SK-N-SH (cell line): ENCODE measurements at regions not wholly inside any gene's neighbourhood (a gene's known extent, or its start where the extent isn't known, plus 50 kb on each side); places are given as distances from the start of the nearest gene placed in this dataset.

Source experiments
- CTCF ChIA-PET: fragments of 300-600, 350-600 bp; formaldehyde crosslinking; extraction: SDS; loops from one replicate; lab custom pipeline; 2021; lab: Yijun Ruan, JAX
- POLR2A ChIA-PET: fragments of 350-600 bp; sonication (Branson Sonifier 250); formaldehyde crosslinking; extraction: SDS; loops from one replicate; lab custom pipeline; 2020; ENCODE audit warnings: antibody characterized with exemption, inconsistent platforms; lab: Yijun Ruan, JAX
- DNase-seq: peaks from one replicate; pipeline ENCODE4 v3.0.0; 2012
- H2AFZ ChIP-seq: fragments of 200-600 bp; sonication (generic); 2 replicates; pipeline ENCODE4 v1.8.1; 2016; ENCODE audit warnings: antibody characterized with exemption, mild to moderate bottlenecking, low read depth
- H3F3A ChIP-seq: fragments of 200-600 bp; sonication (generic); replicated peaks from 2 replicates; pipeline ENCODE3; 2016; ENCODE audit warnings: antibody characterized with exemption, mild to moderate bottlenecking; ENCODE audit not compliant: insufficient read depth
- H3K27ac ChIP-seq, 2 experiments: fragments of 200-500 bp in 1 of 2; fragments of 200-600 bp in 1 of 2; sonication (Bioruptor generic) in 1 of 2; sonication (generic), shearing (Covaris generic) in 1 of 2; 2 replicates each; pipeline versions ENCODE4 v1.5.1 to v1.6.1; 2014 to 2016; ENCODE audit warnings: low read depth in 2 of 2, inconsistent platforms in 1 of 2, low read length in 1 of 2, mild to moderate bottlenecking in 1 of 2, mixed read lengths in 1 of 2
- H3K27me3 ChIP-seq: fragments of 200-600 bp; sonication (generic), shearing (Covaris generic); 2 replicates; pipeline ENCODE4 v1.6.1; 2016; ENCODE audit warnings: mixed run types; ENCODE audit not compliant: insufficient read depth
- H3K36me3 ChIP-seq, 2 experiments: fragments of 200-500 bp in 1 of 2; fragments of 200-600 bp in 1 of 2; sonication (Bioruptor generic) in 1 of 2; sonication (generic) in 1 of 2; replicated peaks in 1 of 2; 2 replicates each; pipeline versions ENCODE3 to v1.5.1; 2014 to 2016; ENCODE audit warnings: low read length in 1 of 2, mild to moderate bottlenecking in 1 of 2; ENCODE audit not compliant: insufficient read depth in 2 of 2, control insufficient read depth in 1 of 2
- H3K4me1 ChIP-seq, 2 experiments: fragments of 200-500 bp in 1 of 2; fragments of 200-600 bp in 1 of 2; sonication (Bioruptor generic) in 1 of 2; sonication (generic), shearing (Covaris generic) in 1 of 2; 2 replicates each; pipeline versions ENCODE4 v1.5.1 to v1.6.1; 2014 to 2016; ENCODE audit warnings: low read depth in 1 of 2, low read length in 1 of 2, mixed run types in 1 of 2; ENCODE audit not compliant: insufficient read depth in 2 of 2, control insufficient read depth in 1 of 2
- H3K4me2 ChIP-seq: fragments of 200-600 bp; sonication (generic), shearing (Covaris generic); 2 replicates; pipeline ENCODE4 v1.6.1; 2017; ENCODE audit warnings: mixed run types
- H3K4me3 ChIP-seq, 2 experiments: fragments of 200-500 bp in 1 of 2; fragments of 200-600 bp in 1 of 2; sonication (Bioruptor generic) in 1 of 2; sonication (generic), shearing (Covaris generic) in 1 of 2; 2 replicates each; pipeline versions ENCODE4 v1.5.1 to v1.8.1; 2014 to 2016; ENCODE audit warnings: low read depth in 2 of 2, inconsistent platforms in 1 of 2, low read length in 1 of 2, mild to moderate bottlenecking in 1 of 2, mixed read lengths in 1 of 2, moderate library complexity in 1 of 2
- H3K79me2 ChIP-seq: fragments of 200-600 bp; sonication (generic); 2 replicates; pipeline ENCODE4 v1.8.1; 2017; ENCODE audit warnings: mild to moderate bottlenecking; ENCODE audit not compliant: insufficient read depth
- H3K9ac ChIP-seq: fragments of 200-600 bp; sonication (generic); 2 replicates; pipeline ENCODE4 v1.6.1; 2017; ENCODE audit warnings: mixed run types
- H3K9me2 ChIP-seq: fragments of 200-600 bp; sonication (generic); 2 replicates; pipeline ENCODE4 v1.6.1; 2017; ENCODE audit warnings: mixed run types
- H3K9me3 ChIP-seq: fragments of 200-600 bp; sonication (generic); 2 replicates; pipeline ENCODE4 v1.6.1; 2017; ENCODE audit warnings: mixed run types, mild to moderate bottlenecking, moderate library complexity
- H4K20me1 ChIP-seq: fragments of 200-600 bp; sonication (generic); 2 replicates; pipeline ENCODE4 v1.6.1; 2017; ENCODE audit warnings: mild to moderate bottlenecking, mixed run types; ENCODE audit not compliant: insufficient read depth
- ELF1 ChIP-seq: IDR thresholded peaks from 2 replicates; pipeline ENCODE4 v1.4.0; 2012
- EP300 ChIP-seq, 2 experiments: IDR thresholded peaks; 2 replicates each; pipeline versions ENCODE4 v1.4.0 to v1.6.1; 2012; ENCODE audit warnings: borderline replicate concordance in 1 of 2, low read depth in 1 of 2, low read length in 1 of 2
- EZH2phosphoT487 ChIP-seq: fragments of 200-600 bp; sonication (generic); IDR thresholded peaks from 2 replicates; pipeline ENCODE4 v1.6.1; 2017; ENCODE audit warnings: low read depth, mixed run types, mild to moderate bottlenecking, antibody characterized with exemption, moderate library complexity, borderline replicate concordance
- GATA2 ChIP-seq: sonication (generic); formaldehyde crosslinking; IDR thresholded peaks from 2 replicates; pipeline ENCODE4 v1.5.0; 2020; ENCODE audit warnings: mild to moderate bottlenecking, missing genetic modification reagents
- MEF2A ChIP-seq: IDR thresholded peaks from 2 replicates; pipeline ENCODE4 v1.4.0; 2012; ENCODE audit warnings: low read depth, borderline replicate concordance
- MXI1 ChIP-seq: IDR thresholded peaks from 2 replicates; pipeline ENCODE4 v1.6.1; 2012; ENCODE audit warnings: mild to moderate bottlenecking, low read depth, low read length, improper control_type of control experiment
- NRF1 ChIP-seq: IDR thresholded peaks from 2 replicates; pipeline ENCODE4 v1.6.1; 2012; ENCODE audit warnings: low read depth, mild to moderate bottlenecking, low read length
- PBX3 ChIP-seq: IDR thresholded peaks from 2 replicates; pipeline ENCODE4; 2012
- RAD21 ChIP-seq: IDR thresholded peaks from 2 replicates; pipeline ENCODE4 v1.6.1; 2012; ENCODE audit warnings: mild to moderate bottlenecking, low read length
- RCOR1 ChIP-seq: fragments of 150-350 bp; IDR thresholded peaks from 2 replicates; pipeline ENCODE4 v1.6.1; 2017; ENCODE audit warnings: antibody characterized with exemption, low read length
- REST ChIP-seq: IDR thresholded peaks from 2 replicates; pipeline ENCODE4 v1.6.1; 2012; ENCODE audit warnings: mild to moderate bottlenecking, low read depth, low read length, moderate library complexity
- RXRA ChIP-seq: IDR thresholded peaks from 2 replicates; pipeline ENCODE4 v1.4.0; 2012; ENCODE audit warnings: low read depth, mild to moderate bottlenecking, borderline replicate concordance
- TCF12 ChIP-seq: IDR thresholded peaks from 2 replicates; pipeline ENCODE4 v1.4.0; 2012
- TEAD4 ChIP-seq: IDR thresholded peaks from 2 replicates; pipeline ENCODE4 v1.4.0; 2012; ENCODE audit warnings: mild to moderate bottlenecking, borderline replicate concordance; ENCODE audit not compliant: insufficient read depth
- USF1 ChIP-seq: IDR thresholded peaks from 2 replicates; pipeline ENCODE4 v1.4.0; 2012; ENCODE audit warnings: low read depth, borderline replicate concordance
- YY1 ChIP-seq: IDR thresholded peaks from 2 replicates; pipeline ENCODE4 v1.4.0; 2012; ENCODE audit warnings: low read depth, mild to moderate bottlenecking
- ZBTB33 ChIP-seq: IDR thresholded peaks from 2 replicates; pipeline ENCODE4 v1.4.0; 2012; ENCODE audit warnings: low read depth, borderline replicate concordance
- WGBS: methylation state at CpG from one replicate; pipeline ENCODE4 v1.1.6; 2017; ENCODE audit warnings: low lambda C conversion rate; 5-methylcytosine and 5-hydroxymethylcytosine counted together

- no peaks in the 10 kb centered on the region for H3K79me2 ChIP-seq
- TF ChIP-seq REST, result no peak
- TF ChIP-seq TEAD4, result no peak
- H3K36me3 ChIP-seq, result no peaks in the 10 kb centered on the region
- H3K9ac ChIP-seq, result peak overlapping the region; percentile 58; the same call in 1 of the 2 replicates
- POLR2A ChIA-PET, result interaction anchor here (1.0 kb wide), 1 partner anchor 12 kb away, joined by 3 read pairs; no protein-coding TSS in a partner anchor
- CTCF ChIA-PET, result interaction anchor here (0.9 to 1.2 kb wide), 3 partner anchors 71 to 480 kb away, joined by 3 read pairs; no protein-coding TSS in a partner anchor
- H3K9me3 ChIP-seq, result no peaks in the 10 kb centered on the region
- peak overlapping the region; percentile 57 for H2AFZ ChIP-seq
- no peaks in the 10 kb centered on the region for H4K20me1 ChIP-seq
- H3F3A ChIP-seq, result peaks cover 6% of the 10 kb centered on the region
- no peak for DNase-seq
- peak overlapping the region in 1 of 2 experiments; percentile 26; a peak in 2 of 4 replicates for H3K4me3 ChIP-seq
- H3K4me2 ChIP-seq, result peak overlapping the region; percentile 56
- H3K27me3 ChIP-seq, result no peaks in the 10 kb centered on the region
- peaks cover 23 to 39% of the 10 kb centered on the region in 2 experiments for H3K4me1 ChIP-seq
- 45% methylated on average over 3 of the region's 3 CpGs for WGBS
- H3K27ac ChIP-seq, result peak overlapping the region; percentile 90 to 93
- no peaks in the 10 kb centered on the region for H3K9me2 ChIP-seq
Measured at GRCh38 chr20:50308166-50308512, 117.5 kb downstream of the CEBPB start.

- Histone ChIP-seq H4K20me1 (no peaks in the 10 kb centered on the region), H3F3A (peaks cover 11% of the 10 kb centered on the region), H3K9me2 (no peaks in the 10 kb centered on the region), H3K4me3 (peak overlapping the region; percentile 52 to 59), H3K27ac (peak overlapping the region; percentile 90 to 93), H3K36me3 (no peaks in the 10 kb centered on the region), H3K9ac (peak overlapping the region; percentile 78), H3K79me2 (no peaks in the 10 kb centered on the region), H3K4me2 (peak overlapping the region; percentile 89), H3K9me3 (no peaks in the 10 kb centered on the region), H3K4me1 (peaks cover 23 to 37% of the 10 kb centered on the region in 2 experiments), H3K27me3 (no peaks in the 10 kb centered on the region), H2AFZ (peak overlapping the region; percentile 85)
- POLR2A ChIA-PET, result interaction anchor here (1.0 kb wide), 1 partner anchor 11 kb away, joined by 3 read pairs; no protein-coding TSS in a partner anchor
- peak; percentile 94 for DNase-seq
- WGBS, result 2% methylated on average over 13 of the region's 20 CpGs
- CTCF ChIA-PET, result interaction anchor here (0.9 to 1.3 kb wide), 5 partner anchors 9 to 480 kb away, joined by 3 to 4 read pairs (median 3); no protein-coding TSS in a partner anchor
- TF ChIP-seq EP300 (IDR thresholded peaks at IDR 0.05; ENCODE audit: borderline replicate concordance in 1 of 2, low read depth in 1 of 2, low read length in 1 of 2) (peak; percentile 15 to 71; a peak in 3 of 4 replicates), PBX3 (peak; percentile 45; the same call in 1 of the 2 replicates), USF1 (0 out of 2 replicates have a peak, but pooled peaks have one; percentile 4), TCF12 (peak; percentile 81), ELF1 (no peak), RCOR1 (no peak), GATA2 (CRISPR knock-in tag) (peak; percentile 20; the same call in 1 of the 2 replicates), MEF2A (no peak), EZH2phosphoT487 (no peak), RAD21 (peak; percentile 16; the same call in 1 of the 2 replicates), RXRA (peak; percentile 62; the same call in 1 of the 2 replicates), YY1 (no peak; the same call in 1 of the 2 replicates), ZBTB33 (0 out of 2 replicates have a peak, but pooled peaks have one; percentile 22), MXI1 (0 out of 2 replicates have a peak, but pooled peaks have one; percentile 21), NRF1 (no peak; the same call in 1 of the 2 replicates)
Measured at GRCh38 chr20:50308513-50309279, 118.1 kb downstream of the CEBPB start.
